ENCODE measurements at regions not wholly inside any gene's neighbourhood (a gene's known extent, or its start where the extent isn't known, plus 50 kb on each side); places are given as distances from the start of the nearest gene placed in this dataset.

- TF ChIP-seq CTCF (IDR thresholded peaks at IDR 0.05), result no peak
- no peak for TF ChIP-seq POLR2A (IDR thresholded peaks at IDR 0.05; ENCODE audit: low read depth)
Observed at GRCh38 chr18:22666411-22666940, 248.8 kb upstream of the CTAGE1 start.
